NCI-H748 (cell line): ENCODE measurements at regions not wholly inside any gene's neighbourhood (a gene's known extent, or its start where the extent isn't known, plus 50 kb on each side); places are given as distances from the start of the nearest gene placed in this dataset.

Experiments used
- DNase-seq: peaks from one replicate; lab custom pipeline; 2025; ENCODE audit not compliant: unreplicated experiment; lab: John Stamatoyannopoulos, UW

- no peak for DNase-seq
Observed at GRCh38 chr12:74426091-74426490, 111.5 kb upstream of the ATXN7L3B start.

GRCh38 chr12:74429535-74429934 lies 108.1 kb upstream of the ATXN7L3B start:
- DNase-seq, result no peak

DNA sequence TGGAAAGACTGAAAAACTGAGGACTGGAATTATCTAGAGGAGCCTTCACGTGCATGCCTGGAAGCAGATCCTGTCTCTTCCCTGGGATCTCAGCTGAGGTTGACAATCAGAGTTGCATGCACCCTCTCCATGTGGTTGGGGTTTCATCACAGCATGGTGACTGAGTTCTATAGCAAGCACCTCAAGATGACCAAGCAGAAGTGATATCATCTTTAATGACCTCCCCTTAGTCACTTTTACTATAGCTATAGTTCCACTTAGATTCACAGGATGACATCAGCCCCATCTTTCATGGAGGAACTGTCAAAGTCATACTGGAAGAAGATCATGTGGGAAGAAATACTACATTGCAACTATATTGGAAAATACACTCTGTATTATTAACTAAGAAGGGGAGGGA lies 105.8 kb upstream of the ATXN7L3B start:
- no peak for DNase-seq

DNA sequence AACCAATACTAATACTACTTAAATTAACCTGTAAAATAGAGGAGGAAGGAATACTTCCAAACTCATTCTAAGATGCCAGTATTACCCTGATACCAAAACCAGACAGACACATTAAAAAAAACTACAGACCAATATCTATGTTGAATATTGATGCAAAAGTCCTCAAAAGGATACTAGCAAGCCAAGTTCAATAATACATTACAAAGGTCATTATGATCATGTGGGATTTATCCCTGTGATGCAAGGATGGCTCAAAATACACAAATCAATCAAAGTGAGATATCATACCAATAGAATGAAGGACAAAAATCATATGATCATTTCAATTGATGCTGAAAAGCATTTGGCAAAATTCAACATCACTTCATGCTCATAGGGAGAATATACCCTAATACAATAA lies 97.2 kb upstream of the ATXN7L3B start:
- DNase-seq, result no peak

DNA sequence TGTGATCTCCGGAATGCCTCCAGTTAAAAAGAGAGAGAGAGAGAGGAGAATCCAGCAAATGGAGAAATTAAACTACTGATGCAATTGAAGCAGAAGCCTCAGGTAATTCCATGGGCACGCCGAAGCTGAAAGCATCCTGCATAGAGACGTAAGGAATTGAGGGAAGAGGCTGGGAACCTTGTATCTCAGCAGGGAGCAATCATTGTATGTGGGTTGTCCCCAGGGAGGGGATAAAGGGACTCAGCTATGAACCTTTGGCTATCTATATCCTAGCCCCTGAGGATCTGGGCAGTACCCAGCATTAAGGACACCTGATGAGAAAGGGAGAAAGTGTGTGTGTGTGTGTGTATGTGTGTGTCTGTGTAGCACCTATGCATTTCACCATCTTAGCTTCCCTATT lies 95.8 kb upstream of the ATXN7L3B start:
- no peak for DNase-seq

DNA sequence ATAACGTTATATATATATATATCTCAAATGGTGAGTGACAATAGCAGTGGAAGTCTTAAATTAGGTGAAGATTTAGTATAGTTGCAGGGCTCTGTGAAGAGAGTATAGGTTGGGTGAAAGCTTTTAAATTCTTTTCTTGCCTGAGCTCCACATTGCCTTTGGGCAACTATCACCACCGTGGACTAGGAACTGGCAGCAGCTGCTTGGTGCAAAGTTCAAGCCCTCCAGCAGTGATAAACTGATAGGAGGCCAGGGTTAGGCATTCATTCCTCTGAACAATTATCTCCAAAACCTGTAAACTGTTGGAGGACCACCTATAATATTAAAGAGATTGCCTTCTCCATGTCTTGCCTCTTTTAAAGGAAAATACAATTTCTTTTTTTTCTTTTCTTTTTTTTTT lies 91.2 kb upstream of the ATXN7L3B start:
- DNase-seq, result no peak

- DNase-seq, result no peak
Observed at GRCh38 chr12:74449872-74450271, 87.8 kb upstream of the ATXN7L3B start.

DNA sequence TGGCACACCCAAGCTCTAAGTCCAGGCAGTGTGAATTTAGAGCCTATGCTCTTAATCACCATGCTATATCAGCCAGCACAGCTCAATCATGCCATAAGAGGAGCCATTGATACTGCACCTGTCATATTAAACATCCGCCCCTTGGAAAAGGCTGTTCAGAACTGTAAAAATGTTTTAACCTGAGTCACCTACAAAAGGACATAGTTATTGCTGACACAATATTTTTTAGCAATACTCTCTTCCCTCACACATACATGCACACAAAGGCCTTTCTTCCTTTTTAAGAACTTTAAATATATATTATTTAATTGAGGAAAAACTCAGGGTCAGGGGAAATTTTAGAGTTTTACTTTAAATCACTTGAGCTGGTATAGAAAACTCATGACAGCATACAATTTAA lies 83.5 kb upstream of the ATXN7L3B start:
- no peak for DNase-seq

DNA sequence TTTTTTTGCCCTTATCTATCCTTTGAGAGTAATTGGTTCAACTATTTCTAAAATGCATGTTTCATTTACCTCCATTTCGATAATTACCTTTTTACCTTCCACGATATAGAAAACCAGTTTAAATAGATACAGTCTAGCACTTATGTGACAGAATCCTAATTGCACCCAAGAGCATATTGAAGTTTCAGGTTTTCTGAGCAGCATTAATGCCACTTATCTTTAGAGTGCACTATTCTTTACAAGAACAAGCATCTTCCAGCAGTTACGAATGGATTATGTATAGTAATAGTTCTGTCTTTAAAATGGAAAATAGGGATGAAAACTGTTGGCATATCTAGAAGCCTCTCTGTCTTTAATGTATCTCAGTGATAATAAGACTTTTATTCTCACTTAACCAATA lies 82.2 kb upstream of the ATXN7L3B start:
- no peak for DNase-seq

DNA sequence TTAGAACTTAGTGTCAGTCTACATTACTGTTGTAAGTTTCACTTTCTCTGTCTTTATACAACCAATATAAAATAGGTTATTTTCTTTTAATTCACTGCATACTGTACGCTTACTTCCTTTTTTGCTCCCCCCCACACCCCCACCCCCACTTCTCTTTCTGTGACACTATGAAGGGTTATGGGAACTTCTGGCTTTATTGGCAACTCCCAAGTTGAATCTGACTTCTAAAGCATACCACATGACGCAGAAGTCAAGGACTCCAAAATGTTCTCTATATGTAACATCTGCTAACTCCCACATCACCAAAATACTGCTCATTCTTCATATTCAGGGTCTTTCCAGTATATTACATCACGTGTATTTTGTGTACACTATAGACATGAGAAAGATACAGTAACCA lies 81.2 kb upstream of the ATXN7L3B start:
- DNase-seq, result no peak

DNA sequence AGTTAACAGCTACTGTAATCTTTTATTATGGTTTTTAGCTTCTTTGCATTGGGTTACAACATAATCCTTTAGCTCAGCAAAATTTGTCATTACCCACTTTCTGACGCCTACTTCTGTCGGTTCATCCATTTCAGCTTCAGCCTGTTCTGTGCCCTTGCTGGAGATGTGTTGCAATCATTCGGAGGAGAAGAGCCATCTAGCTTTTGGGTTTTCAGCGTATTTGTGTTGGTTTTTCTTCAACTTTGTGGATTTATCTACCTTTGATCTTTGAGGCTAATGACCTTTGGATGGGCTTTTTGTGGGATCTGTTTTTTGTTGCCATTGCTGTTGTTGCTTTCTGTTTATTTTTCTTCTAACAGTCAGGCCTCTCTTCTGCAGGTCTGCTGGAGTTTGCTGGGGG lies 69.2 kb upstream of the ATXN7L3B start:
- DNase-seq, result no peak

DNA sequence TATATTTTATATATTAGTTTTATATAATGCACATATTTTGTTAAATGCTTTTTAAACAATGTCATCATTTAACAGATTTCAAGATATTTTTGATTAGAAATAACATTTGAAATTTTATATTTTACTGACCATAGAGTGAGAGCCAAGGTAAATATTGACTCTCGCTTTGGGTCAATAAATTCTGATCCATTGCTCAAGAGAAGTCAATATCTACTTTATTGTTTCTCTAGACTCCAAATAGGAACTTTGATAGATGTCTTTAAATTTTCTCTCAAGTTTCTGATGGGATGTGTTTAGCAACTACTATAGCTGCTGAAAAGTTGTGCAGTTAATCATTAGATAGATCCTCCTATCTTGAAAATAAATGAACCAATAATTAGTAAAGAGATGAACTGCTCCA lies 61.4 kb upstream of the ATXN7L3B start:
- no peak for DNase-seq

- no peak for DNase-seq
Observed at GRCh38 chr12:74481078-74481477, 56.6 kb upstream of the ATXN7L3B start.

GRCh38 chr12:74482115-74482514 lies 55.5 kb upstream of the ATXN7L3B start:
- no peak for DNase-seq

DNA sequence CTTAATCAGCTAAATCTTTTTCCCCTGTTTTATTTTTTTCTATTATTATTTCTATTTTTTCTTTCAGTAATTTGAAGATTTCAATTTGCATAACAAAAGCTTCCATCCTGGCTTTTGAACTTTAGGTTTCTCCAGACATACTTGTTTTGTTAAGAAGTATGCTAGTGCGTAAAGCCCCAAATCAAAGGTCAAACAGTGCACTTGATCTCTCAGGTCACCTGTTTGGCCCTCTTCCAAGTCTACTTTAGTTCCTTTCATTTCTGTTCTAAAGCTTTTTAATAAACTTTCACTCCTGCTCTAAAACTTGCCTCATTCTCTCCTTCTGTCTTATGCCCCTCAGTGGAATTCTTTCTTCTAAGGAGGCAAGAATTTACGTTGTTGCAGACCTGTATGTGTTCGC lies 54.6 kb upstream of the ATXN7L3B start:
- no peak for DNase-seq
